Epithelial cell of proximal tubule (primary cell): ENCODE measurements at regions not wholly inside any gene's neighbourhood (a gene's known extent, or its start where the extent isn't known, plus 50 kb on each side); places are given as distances from the start of the nearest gene placed in this dataset.

Source experiments
- DNase-seq: peaks from one replicate; pipeline ENCODE4 v3.0.0-alpha.2; 2011; ENCODE audit warnings: low read depth
- H3K4me3 ChIP-seq: 2 replicates; pipeline ENCODE4 v1.5.1; 2011; ENCODE audit warnings: low read depth, mild to moderate bottlenecking, low read length
- TF ChIP-seq, protein P1 (sequence below): conservative IDR thresholded peaks from 2 replicates; pipeline ENCODE4 v1.5.1; 2012; ENCODE audit warnings: low read depth, mild to moderate bottlenecking, low read length

DNA sequence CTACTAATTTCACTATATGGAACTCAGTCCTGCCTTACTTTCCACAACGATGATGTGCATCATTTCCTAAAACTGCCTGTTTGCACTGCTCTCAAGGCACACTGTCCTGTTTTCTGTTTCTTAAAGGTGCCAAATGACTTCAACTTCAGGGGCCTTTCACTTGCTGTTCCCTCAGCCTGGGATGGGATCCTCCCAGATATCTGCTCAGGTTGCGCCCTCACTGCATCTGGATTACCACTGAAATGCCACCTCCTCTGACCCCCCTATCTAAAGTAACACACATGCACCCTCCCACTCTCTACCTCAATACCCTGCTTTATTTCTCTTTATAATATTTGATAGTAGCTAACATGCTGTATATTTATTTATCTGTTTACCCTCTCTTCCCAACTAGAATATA, 123.8 kb upstream of the CMC1 start:
- H3K4me3 ChIP-seq: no peak overlapping the region
- DNase-seq: no peak
- TF ChIP-seq, protein P1, sequence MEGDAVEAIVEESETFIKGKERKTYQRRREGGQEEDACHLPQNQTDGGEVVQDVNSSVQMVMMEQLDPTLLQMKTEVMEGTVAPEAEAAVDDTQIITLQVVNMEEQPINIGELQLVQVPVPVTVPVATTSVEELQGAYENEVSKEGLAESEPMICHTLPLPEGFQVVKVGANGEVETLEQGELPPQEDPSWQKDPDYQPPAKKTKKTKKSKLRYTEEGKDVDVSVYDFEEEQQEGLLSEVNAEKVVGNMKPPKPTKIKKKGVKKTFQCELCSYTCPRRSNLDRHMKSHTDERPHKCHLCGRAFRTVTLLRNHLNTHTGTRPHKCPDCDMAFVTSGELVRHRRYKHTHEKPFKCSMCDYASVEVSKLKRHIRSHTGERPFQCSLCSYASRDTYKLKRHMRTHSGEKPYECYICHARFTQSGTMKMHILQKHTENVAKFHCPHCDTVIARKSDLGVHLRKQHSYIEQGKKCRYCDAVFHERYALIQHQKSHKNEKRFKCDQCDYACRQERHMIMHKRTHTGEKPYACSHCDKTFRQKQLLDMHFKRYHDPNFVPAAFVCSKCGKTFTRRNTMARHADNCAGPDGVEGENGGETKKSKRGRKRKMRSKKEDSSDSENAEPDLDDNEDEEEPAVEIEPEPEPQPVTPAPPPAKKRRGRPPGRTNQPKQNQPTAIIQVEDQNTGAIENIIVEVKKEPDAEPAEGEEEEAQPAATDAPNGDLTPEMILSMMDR: no peak

DNA sequence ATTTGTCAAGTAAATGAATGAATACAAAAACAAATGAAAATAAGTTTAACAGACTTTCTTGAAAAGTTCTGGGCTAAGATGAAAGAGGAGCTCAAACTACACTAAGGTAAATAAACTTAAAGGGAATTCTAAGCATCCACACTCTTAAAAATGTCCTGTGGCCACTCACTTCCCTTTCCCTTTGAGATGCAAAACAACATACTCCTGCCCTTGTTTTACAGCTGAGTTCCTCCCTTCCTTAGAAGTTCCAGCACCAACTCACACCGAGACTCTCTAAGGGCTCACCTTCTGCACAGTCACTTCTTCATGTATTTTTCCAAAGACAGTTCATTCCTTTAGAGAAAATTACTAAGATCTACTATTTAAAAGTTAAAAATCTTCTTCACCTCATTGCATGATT, 123.3 kb upstream of the CMC1 start:
- H3K4me3 ChIP-seq: no peak overlapping the region
- DNase-seq: no peak
- TF ChIP-seq, protein P1: no peak

DNA sequence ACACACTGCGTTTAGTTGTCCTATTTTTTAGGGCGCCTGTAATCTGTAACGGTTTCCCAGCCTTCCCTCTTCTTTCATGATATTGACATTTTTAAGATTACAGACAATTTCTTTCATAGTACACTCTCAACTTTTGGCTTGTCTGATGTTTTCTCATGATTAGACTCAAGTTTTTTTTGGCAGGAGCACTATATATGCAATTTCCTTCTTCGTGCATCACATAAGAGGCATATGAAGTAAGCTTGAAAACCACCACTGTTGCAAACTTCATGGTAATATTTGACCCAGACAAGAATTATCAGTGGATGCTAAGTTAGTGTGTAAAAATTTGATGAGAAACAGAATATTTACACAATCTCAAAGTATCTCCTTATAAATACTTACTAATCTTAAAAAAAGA, 119.2 kb upstream of the CMC1 start:
- TF ChIP-seq, protein P1: no peak
- no peak overlapping the region for H3K4me3 ChIP-seq
- no peak for DNase-seq

DNA sequence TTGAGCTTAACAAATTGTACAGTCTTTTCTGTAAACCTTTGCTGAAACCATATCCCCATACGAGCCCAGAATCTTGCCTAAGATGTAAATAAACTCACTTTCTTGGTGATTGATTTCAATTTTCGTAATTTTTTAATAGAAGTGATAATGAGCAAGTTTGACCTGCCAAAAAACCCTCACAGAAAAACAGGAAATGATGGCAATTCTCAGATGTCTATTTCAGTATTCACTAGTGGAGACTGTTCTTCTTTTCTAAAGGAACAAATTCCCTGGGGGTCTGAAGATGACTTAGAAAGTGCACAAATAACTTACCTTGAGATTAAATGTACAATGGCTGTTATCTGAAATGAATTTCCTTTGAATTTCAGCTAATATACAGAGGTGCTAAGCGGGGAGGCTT, 116.5 kb upstream of the CMC1 start:
- DNase-seq: no peak
- TF ChIP-seq, protein P1: no peak
- H3K4me3 ChIP-seq: no peak overlapping the region

DNA sequence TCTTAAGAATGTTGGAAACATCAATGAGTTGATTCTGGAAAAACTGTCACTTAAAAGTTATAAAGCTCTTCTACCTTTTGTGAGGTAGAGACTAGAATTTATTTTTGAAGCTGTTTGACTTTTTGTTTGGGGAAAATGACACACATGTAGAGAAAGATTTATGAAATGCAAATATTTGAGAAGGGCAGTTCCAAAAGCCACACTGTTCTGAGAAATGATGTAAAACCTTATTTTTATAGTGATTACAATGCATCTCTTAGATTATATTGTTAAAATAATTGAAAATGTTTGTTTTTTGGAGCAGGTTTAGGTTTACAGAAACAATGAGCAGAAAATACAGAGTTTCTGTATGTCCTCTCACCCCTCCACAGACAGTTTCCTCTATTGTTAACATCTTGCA, 116.1 kb upstream of the CMC1 start:
- DNase-seq: no peak
- no peak overlapping the region for H3K4me3 ChIP-seq
- TF ChIP-seq, protein P1: no peak

DNA sequence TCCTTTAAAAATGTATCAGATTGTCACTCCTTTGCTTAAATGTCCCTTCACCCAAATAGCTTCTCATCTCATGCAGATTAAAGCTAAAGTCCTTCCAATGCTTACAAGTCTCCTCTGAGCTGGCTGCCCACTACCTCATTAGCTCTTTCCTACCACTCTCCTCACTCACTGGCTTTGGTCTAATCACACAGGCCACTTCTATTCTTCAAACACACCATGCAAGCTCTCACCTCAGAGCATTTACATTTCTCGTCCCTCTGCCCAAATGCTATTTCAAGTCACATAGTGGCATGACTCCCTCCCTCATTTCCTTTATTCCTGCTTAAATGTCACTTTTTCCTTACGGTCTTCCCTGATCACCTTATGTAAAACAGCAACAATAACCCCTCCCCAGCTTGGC, 110.6 kb upstream of the CMC1 start:
- no peak overlapping the region for H3K4me3 ChIP-seq
- DNase-seq: no peak
- TF ChIP-seq, protein P1: no peak

DNA sequence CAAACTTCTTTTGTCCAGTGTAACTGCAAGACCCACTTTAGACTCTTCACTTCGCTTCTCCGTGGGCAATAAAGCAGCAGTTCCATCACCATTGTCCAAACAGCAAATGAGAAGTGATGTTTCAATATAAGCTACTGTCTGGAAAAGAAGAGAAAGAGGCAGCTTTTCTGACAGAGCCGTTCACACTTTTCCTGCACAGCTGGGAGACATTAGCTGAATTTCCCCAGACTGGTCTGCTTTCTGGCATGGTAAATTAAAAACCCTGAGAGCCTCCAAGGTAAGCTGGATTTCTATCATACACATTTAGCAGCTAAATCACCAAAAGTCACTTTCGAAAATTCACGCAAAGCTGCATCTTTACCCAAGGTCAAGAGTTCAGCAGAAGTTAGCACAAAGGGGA, 108.5 kb upstream of the CMC1 start:
- H3K4me3 ChIP-seq: no peak overlapping the region
- TF ChIP-seq, protein P1: no peak
- no peak for DNase-seq
